HCT116 (cell line): ENCODE measurements at regions not wholly inside any gene's neighbourhood (a gene's known extent, or its start where the extent isn't known, plus 50 kb on each side); places are given as distances from the start of the nearest gene placed in this dataset.

Source experiments
- ATF3 ChIP-seq: IDR thresholded peaks from 2 replicates; pipeline ENCODE4 v1.6.1; 2012
- CBX3 ChIP-seq: IDR thresholded peaks from 2 replicates; pipeline ENCODE4 v1.6.1; 2012; ENCODE audit warnings: low read depth
- CTCF ChIP-seq, 3 experiments: fragments of 200-600 bp in 1 of 3; sonication (generic) in 1 of 3; IDR thresholded peaks in 2 of 3; conservative IDR thresholded peaks in 1 of 3; 2 replicates each; pipeline ENCODE4 v1.5.1; 2012 to 2017; ENCODE audit warnings: low read depth in 2 of 3, low read length in 2 of 3, antibody characterized with exemption in 1 of 3, borderline replicate concordance in 1 of 3, control low read depth in 1 of 3, mild to moderate bottlenecking in 1 of 3, mixed read lengths in 1 of 3, mixed run types in 1 of 3, moderate library complexity in 1 of 3; ENCODE audit not compliant: insufficient read depth in 1 of 3
- ELF1 ChIP-seq: IDR thresholded peaks from 2 replicates; pipeline ENCODE4 v1.6.1; 2012; ENCODE audit warnings: low read depth, borderline replicate concordance
- EZH2 ChIP-seq: fragments of 200-600 bp; sonication (generic); IDR thresholded peaks from 2 replicates; pipeline ENCODE4 v1.6.1; 2017; ENCODE audit warnings: antibody characterized with exemption, mixed run types
- JUND ChIP-seq: IDR thresholded peaks from 2 replicates; pipeline ENCODE4 v1.6.1; 2012
- MAX ChIP-seq: IDR thresholded peaks from 2 replicates; pipeline ENCODE4 v1.6.1; 2012
- POLR2A ChIP-seq: IDR thresholded peaks from 2 replicates; pipeline ENCODE4 v1.7.0; 2011; ENCODE audit warnings: borderline replicate concordance; ENCODE audit not compliant: insufficient read depth, insufficient read length; ENCODE audit errors: extremely low read depth
- POLR2AphosphoS5 ChIP-seq: IDR thresholded peaks from 2 replicates; pipeline ENCODE4 v1.6.1; 2011; ENCODE audit warnings: mild to moderate bottlenecking, low read depth, low read length, moderate library complexity
- RAD21 ChIP-seq: IDR thresholded peaks from 2 replicates; pipeline ENCODE4 v1.6.1; 2012; ENCODE audit warnings: low read depth, mild to moderate bottlenecking
- SP1 ChIP-seq: IDR thresholded peaks from 2 replicates; pipeline ENCODE4 v1.6.1; 2012; ENCODE audit warnings: low read depth

- TF ChIP-seq ELF1 (no peak), EZH2 (no peak), CTCF (IDR thresholded peaks at IDR 0.05 in 2 of 3, conservative IDR thresholded peaks at IDR 0.05 in 1 of 3; ENCODE audit: borderline replicate concordance in 1 of 3, insufficient read depth in 1 of 3, low read depth in 2 of 3, low read length in 2 of 3) (no peak), MAX (no peak), CBX3 (no peak), POLR2A (no peak), POLR2AphosphoS5 (no peak), JUND (no peak), RAD21 (no peak), ATF3 (no peak), SP1 (no peak)
These were observed 97.7 kb upstream of the MEGF10 start for GRCh38 chr5:127192836-127193338.
